Immature natural killer cell (primary cell): ENCODE measurements at regions not wholly inside any gene's neighbourhood (a gene's known extent, or its start where the extent isn't known, plus 50 kb on each side); places are given as distances from the start of the nearest gene placed in this dataset.

Experiments
- DNase-seq, 3 donors: peaks; one replicate each; pipeline ENCODE4 v3.0.0; 2022; ENCODE audit warnings: mixed read lengths in 1 of 3
- H3K27ac Mint-ChIP-seq, 6 donors: one replicate each; pipeline ENCODE4 v1.8.0; 2020; ENCODE audit warnings: mixed read lengths in 6 of 6, mild to moderate bottlenecking in 5 of 6, inconsistent platforms in 4 of 6, moderate library complexity in 3 of 6
- H3K27me3 Mint-ChIP-seq, 3 donors: one replicate each; pipeline ENCODE4 v1.8.0; 2020 to 2021; ENCODE audit warnings: low read depth in 3 of 3, mild to moderate bottlenecking in 3 of 3, mixed read lengths in 3 of 3, moderate library complexity in 3 of 3, inconsistent platforms in 1 of 3
- H3K36me3 Mint-ChIP-seq, 3 donors: one replicate each; pipeline ENCODE4 v1.8.0; 2020; ENCODE audit warnings: mixed read lengths in 3 of 3, inconsistent platforms in 2 of 3, mild to moderate bottlenecking in 2 of 3
- H3K4me1 Mint-ChIP-seq, 2 donors: one replicate each; pipeline ENCODE4 v1.8.0; 2020; ENCODE audit warnings: inconsistent platforms in 2 of 2, mild to moderate bottlenecking in 2 of 2, mixed read lengths in 2 of 2, moderate library complexity in 1 of 2
- H3K4me3 Mint-ChIP-seq, 5 donors: one replicate each; pipeline ENCODE4 v1.8.0; 2020; ENCODE audit warnings: mild to moderate bottlenecking in 5 of 5, mixed read lengths in 5 of 5, inconsistent platforms in 3 of 5, moderate library complexity in 3 of 5
- H3K9me3 Mint-ChIP-seq, 6 donors: one replicate each; pipeline ENCODE4 v1.8.0; 2020; ENCODE audit warnings: mild to moderate bottlenecking in 6 of 6, mixed read lengths in 6 of 6, inconsistent platforms in 4 of 6, moderate library complexity in 3 of 6

- H3K27ac Mint-ChIP-seq: no peak overlapping the region
Measured at GRCh38 chr2:21467910-21468309, 344.1 kb downstream of the TDRD15 start.

GRCh38 chr2:21468624-21469023, 344.9 kb downstream of the TDRD15 start:
- Mint-ChIP-seq H3K36me3 (no peaks in the 10 kb centered on the region), H3K27ac (no peak overlapping the region), H3K4me1 (no peaks in the 10 kb centered on the region), H3K9me3 (peaks cover 6 to 41% (median 10%) of the 10 kb centered on the region in 6 donors), H3K4me3 (no peak overlapping the region), H3K27me3 (peaks cover 0 to 4% (median 2%) of the 10 kb centered on the region in 3 donors)
- DNase-seq: no peak

More at GRCh38 chr2:21467910-21468309, 344.1 kb downstream of the TDRD15 start:
- no peaks in the 10 kb centered on the region for H3K36me3 Mint-ChIP-seq
- DNase-seq: no peak
- H3K27me3 Mint-ChIP-seq: peaks cover 0 to 4% (median 2%) of the 10 kb centered on the region in 3 donors
- peaks cover 6 to 41% (median 11%) of the 10 kb centered on the region in 6 donors for H3K9me3 Mint-ChIP-seq
- H3K4me3 Mint-ChIP-seq: no peak overlapping the region
- no peaks in the 10 kb centered on the region for H3K4me1 Mint-ChIP-seq

GRCh38 chr2:21469158-21469557, 345.4 kb downstream of the TDRD15 start:
- no peak for DNase-seq
- Mint-ChIP-seq H3K27me3 (peaks cover 0 to 4% (median 2%) of the 10 kb centered on the region in 3 donors), H3K27ac (no peak overlapping the region), H3K4me3 (no peak overlapping the region), H3K36me3 (no peaks in the 10 kb centered on the region), H3K4me1 (no peaks in the 10 kb centered on the region), H3K9me3 (peaks cover 4 to 41% (median 10%) of the 10 kb centered on the region in 6 donors)

GRCh38 chr2:21469564-21469963, 345.8 kb downstream of the TDRD15 start:
- DNase-seq: no peak
- Mint-ChIP-seq H3K4me3 (no peak overlapping the region), H3K4me1 (no peaks in the 10 kb centered on the region), H3K27ac (no peak overlapping the region), H3K27me3 (peaks cover 0 to 4% (median 2%) of the 10 kb centered on the region in 3 donors), H3K9me3 (peaks cover 3 to 37% (median 10%) of the 10 kb centered on the region in 6 donors), H3K36me3 (no peaks in the 10 kb centered on the region)

GRCh38 chr2:21480162-21480561, 356.4 kb downstream of the TDRD15 start:
- no peak for DNase-seq
- Mint-ChIP-seq H3K4me3 (no peak overlapping the region), H3K27ac (no peak overlapping the region), H3K9me3 (peaks cover 5 to 25% (median 7%) of the 10 kb centered on the region in 6 donors), H3K27me3 (no peaks in the 10 kb centered on the region), H3K4me1 (no peaks in the 10 kb centered on the region), H3K36me3 (no peaks in the 10 kb centered on the region)

- Mint-ChIP-seq H3K36me3 (no peaks in the 10 kb centered on the region), H3K27ac (no peak overlapping the region), H3K4me1 (no peaks in the 10 kb centered on the region), H3K4me3 (no peak overlapping the region), H3K27me3 (no peaks in the 10 kb centered on the region), H3K9me3 (peaks cover 2 to 17% (median 15%) of the 10 kb centered on the region in 6 donors)
- no peak for DNase-seq
Measured at GRCh38 chr2:21484643-21485042, 360.9 kb downstream of the TDRD15 start.

GRCh38 chr2:21486445-21486844, 362.7 kb downstream of the TDRD15 start:
- H3K4me1 Mint-ChIP-seq: no peaks in the 10 kb centered on the region
- H3K4me3 Mint-ChIP-seq: no peak overlapping the region
- no peaks in the 10 kb centered on the region for H3K27me3 Mint-ChIP-seq
- peaks cover 10 to 30% (median 15%) of the 10 kb centered on the region in 6 donors for H3K9me3 Mint-ChIP-seq
- DNase-seq: no peak
- no peak overlapping the region for H3K27ac Mint-ChIP-seq
- H3K36me3 Mint-ChIP-seq: no peaks in the 10 kb centered on the region

GRCh38 chr2:21489080-21489479, 365.3 kb downstream of the TDRD15 start:
- Mint-ChIP-seq H3K27me3 (no peaks in the 10 kb centered on the region), H3K36me3 (no peaks in the 10 kb centered on the region), H3K27ac (no peak overlapping the region), H3K9me3 (peaks cover 9 to 32% (median 16%) of the 10 kb centered on the region in 6 donors), H3K4me1 (no peaks in the 10 kb centered on the region), H3K4me3 (no peak overlapping the region)
- DNase-seq: no peak

- no peak for DNase-seq
- H3K9me3 Mint-ChIP-seq: peaks cover 5 to 34% (median 20%) of the 10 kb centered on the region in 6 donors
- H3K27ac Mint-ChIP-seq: no peak overlapping the region
- H3K4me1 Mint-ChIP-seq: no peaks in the 10 kb centered on the region
- no peak overlapping the region for H3K4me3 Mint-ChIP-seq
- H3K36me3 Mint-ChIP-seq: no peaks in the 10 kb centered on the region
- no peaks in the 10 kb centered on the region for H3K27me3 Mint-ChIP-seq
Measured at GRCh38 chr2:21498016-21498415, 374.2 kb downstream of the TDRD15 start.

- Mint-ChIP-seq H3K4me3 (no peak overlapping the region), H3K27ac (no peak overlapping the region), H3K4me1 (no peaks in the 10 kb centered on the region), H3K9me3 (peaks cover 5 to 47% (median 24%) of the 10 kb centered on the region in 6 donors), H3K36me3 (no peaks in the 10 kb centered on the region), H3K27me3 (no peaks in the 10 kb centered on the region)
- no peak for DNase-seq
Measured at GRCh38 chr2:21500401-21500945, 376.7 kb downstream of the TDRD15 start.

- Mint-ChIP-seq H3K27me3 (no peaks in the 10 kb centered on the region), H3K4me3 (no peak overlapping the region), H3K27ac (no peak overlapping the region), H3K4me1 (no peaks in the 10 kb centered on the region), H3K36me3 (no peaks in the 10 kb centered on the region), H3K9me3 (peaks cover 8 to 50% (median 29%) of the 10 kb centered on the region in 6 donors)
- DNase-seq: no peak
Measured at GRCh38 chr2:21501376-21502027, 377.7 kb downstream of the TDRD15 start.

- no peaks in the 10 kb centered on the region for H3K27me3 Mint-ChIP-seq
- H3K27ac Mint-ChIP-seq: no peak overlapping the region
- H3K4me1 Mint-ChIP-seq: no peaks in the 10 kb centered on the region
- no peak for DNase-seq
- no peak overlapping the region for H3K4me3 Mint-ChIP-seq
- H3K36me3 Mint-ChIP-seq: no peaks in the 10 kb centered on the region
- peaks cover 3 to 40% (median 20%) of the 10 kb centered on the region in 6 donors for H3K9me3 Mint-ChIP-seq
Measured at GRCh38 chr2:21515903-21516302, 392.1 kb downstream of the TDRD15 start.

GRCh38 chr2:21519412-21519811, 395.6 kb downstream of the TDRD15 start:
- DNase-seq: no peak
- Mint-ChIP-seq H3K27me3 (no peaks in the 10 kb centered on the region), H3K4me1 (no peaks in the 10 kb centered on the region), H3K27ac (no peak overlapping the region), H3K36me3 (no peaks in the 10 kb centered on the region), H3K4me3 (no peak overlapping the region), H3K9me3 (peaks cover 6 to 34% (median 22%) of the 10 kb centered on the region in 6 donors)

GRCh38 chr2:21519821-21520220, 396.1 kb downstream of the TDRD15 start:
- Mint-ChIP-seq H3K27me3 (no peaks in the 10 kb centered on the region), H3K36me3 (no peaks in the 10 kb centered on the region), H3K4me3 (no peak overlapping the region), H3K4me1 (no peaks in the 10 kb centered on the region), H3K9me3 (peaks cover 6 to 38% (median 24%) of the 10 kb centered on the region in 6 donors), H3K27ac (no peak overlapping the region)
- DNase-seq: no peak

GRCh38 chr2:21535826-21536225, 412.1 kb downstream of the TDRD15 start:
- no peak for DNase-seq
- no peaks in the 10 kb centered on the region for H3K4me1 Mint-ChIP-seq
- H3K4me3 Mint-ChIP-seq: no peak overlapping the region
- H3K36me3 Mint-ChIP-seq: peaks cover 5 to 6% (median 6%) of the 10 kb centered on the region in 3 donors
- peaks cover 0 to 4% (median 0%) of the 10 kb centered on the region in 3 donors for H3K27me3 Mint-ChIP-seq
- no peak overlapping the region for H3K27ac Mint-ChIP-seq
- peaks cover 15 to 52% (median 36%) of the 10 kb centered on the region in 6 donors for H3K9me3 Mint-ChIP-seq
